ENCODE measurements at regions not wholly inside any gene's neighbourhood (a gene's known extent, or its start where the extent isn't known, plus 50 kb on each side); places are given as distances from the start of the nearest gene placed in this dataset.

GRCh38 chr5:92801911-92802310 lies 779.1 kb downstream of the NR2F1-AS1 start:
- DNase-seq (ENCODE audit: low spot score): no peak
- Mint-ChIP-seq H3K4me1 (ENCODE audit: low read depth) (peaks cover 20% of the 10 kb centered on the region), H3K27ac (ENCODE audit: unreplicated experiment) (peak overlapping the region; percentile 15), H3K9me3 (ENCODE audit: low read depth) (no peaks in the 10 kb centered on the region), H3K36me3 (ENCODE audit: low read depth) (no peaks in the 10 kb centered on the region), H3K4me3 (ENCODE audit: unreplicated experiment) (peak overlapping the region; percentile 14), H3K27me3 (ENCODE audit: low read depth) (no peaks in the 10 kb centered on the region)
- no peak for TF ChIP-seq CTCF (IDR thresholded peaks at IDR 0.05)

DNA sequence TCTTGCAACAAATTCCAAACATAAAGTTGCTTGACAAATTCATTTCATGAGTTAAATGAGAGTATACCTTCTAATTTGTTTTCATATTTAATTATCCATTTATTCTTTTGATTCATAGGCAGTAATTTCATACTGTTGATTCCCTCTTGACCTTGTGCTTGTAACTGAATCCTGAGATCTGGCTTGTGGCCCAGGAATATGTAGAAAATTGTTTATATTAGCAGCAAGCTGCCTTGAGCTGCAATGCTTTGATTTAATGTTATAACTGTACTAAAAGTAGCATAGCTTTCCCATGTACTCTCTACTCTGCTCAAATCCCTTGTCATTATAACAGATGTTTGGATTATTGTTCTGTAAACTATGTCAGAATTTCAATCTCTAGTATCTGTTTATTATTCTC lies 780.7 kb downstream of the NR2F1-AS1 start:
- Mint-ChIP-seq H3K4me1 (ENCODE audit: low read depth) (peaks cover 20% of the 10 kb centered on the region), H3K9me3 (ENCODE audit: low read depth) (peaks cover 10% of the 10 kb centered on the region), H3K4me3 (ENCODE audit: unreplicated experiment) (no peak overlapping the region), H3K36me3 (ENCODE audit: low read depth) (peaks cover 2% of the 10 kb centered on the region), H3K27me3 (ENCODE audit: low read depth) (no peaks in the 10 kb centered on the region), H3K27ac (ENCODE audit: unreplicated experiment) (no peak overlapping the region)
- no peak for TF ChIP-seq CTCF (IDR thresholded peaks at IDR 0.05)
- DNase-seq (ENCODE audit: low spot score): no peak

DNA sequence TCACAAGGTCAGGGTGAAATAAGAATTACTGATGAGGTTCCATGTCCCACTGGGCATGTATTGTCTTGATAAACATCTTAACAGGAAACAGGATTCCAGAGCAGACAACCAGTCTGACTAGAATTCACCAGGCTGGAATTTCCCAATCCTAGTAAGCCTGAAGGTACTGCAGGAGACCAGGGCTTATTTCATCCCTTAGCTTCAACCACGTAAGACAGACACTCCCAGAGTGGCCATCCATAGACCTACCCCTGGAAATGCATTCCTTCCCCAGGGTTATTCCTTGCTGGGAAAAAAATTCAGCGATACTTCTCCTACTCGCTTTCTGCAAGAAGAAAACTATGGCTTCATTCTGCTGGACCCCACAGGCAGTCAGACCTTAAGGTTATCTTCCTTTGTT lies 785.4 kb downstream of the NR2F1-AS1 start:
- Mint-ChIP-seq H3K36me3 (ENCODE audit: low read depth) (peaks cover 6% of the 10 kb centered on the region), H3K4me1 (ENCODE audit: low read depth) (peaks cover 6% of the 10 kb centered on the region), H3K4me3 (ENCODE audit: unreplicated experiment) (no peak overlapping the region), H3K27me3 (ENCODE audit: low read depth) (no peaks in the 10 kb centered on the region), H3K27ac (ENCODE audit: unreplicated experiment) (no peak overlapping the region), H3K9me3 (ENCODE audit: low read depth) (peaks cover 34% of the 10 kb centered on the region)
- TF ChIP-seq CTCF (IDR thresholded peaks at IDR 0.05): no peak
- no peak for DNase-seq (ENCODE audit: low spot score)

- no peak for DNase-seq (ENCODE audit: low spot score)
- no peak overlapping the region for H3K27ac Mint-ChIP-seq (ENCODE audit: unreplicated experiment)
- no peaks in the 10 kb centered on the region for H3K4me1 Mint-ChIP-seq (ENCODE audit: low read depth)
- no peaks in the 10 kb centered on the region for H3K36me3 Mint-ChIP-seq (ENCODE audit: low read depth)
- peaks cover 2% of the 10 kb centered on the region for H3K9me3 Mint-ChIP-seq (ENCODE audit: low read depth)
- H3K4me3 Mint-ChIP-seq (ENCODE audit: unreplicated experiment): no peak overlapping the region
- TF ChIP-seq CTCF (IDR thresholded peaks at IDR 0.05): no peak
- H3K27me3 Mint-ChIP-seq (ENCODE audit: low read depth): no peaks in the 10 kb centered on the region
Observed at GRCh38 chr5:92780057-92780456, 801.0 kb downstream of the NR2F1-AS1 start.

DNA sequence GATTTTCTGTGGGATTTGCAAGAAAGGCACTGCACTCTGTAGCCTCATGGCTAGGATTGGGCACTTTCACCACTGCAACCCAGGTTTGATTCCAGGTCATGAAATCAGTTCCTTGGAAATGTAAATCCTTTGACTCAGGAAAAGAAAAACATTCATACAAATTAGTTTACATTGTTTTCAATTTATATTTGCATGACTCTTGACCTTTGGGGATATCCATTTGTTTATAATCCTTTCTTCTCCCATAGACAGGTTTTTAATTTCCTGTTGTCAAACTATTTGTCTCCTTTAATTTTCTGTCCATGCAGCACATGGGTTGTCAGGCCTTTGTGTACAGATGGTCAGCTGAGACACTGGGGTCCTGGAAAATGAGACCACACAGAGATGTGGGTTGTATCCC lies 801.5 kb downstream of the NR2F1-AS1 start:
- H3K4me1 Mint-ChIP-seq (ENCODE audit: low read depth): no peaks in the 10 kb centered on the region
- H3K9me3 Mint-ChIP-seq (ENCODE audit: low read depth): no peaks in the 10 kb centered on the region
- H3K36me3 Mint-ChIP-seq (ENCODE audit: low read depth): no peaks in the 10 kb centered on the region
- DNase-seq (ENCODE audit: low spot score): no peak
- no peak overlapping the region for H3K27ac Mint-ChIP-seq (ENCODE audit: unreplicated experiment)
- TF ChIP-seq CTCF (IDR thresholded peaks at IDR 0.05): no peak
- no peaks in the 10 kb centered on the region for H3K27me3 Mint-ChIP-seq (ENCODE audit: low read depth)
- no peak overlapping the region for H3K4me3 Mint-ChIP-seq (ENCODE audit: unreplicated experiment)
